Endothelial cell of umbilical vein (primary cell): ENCODE measurements at regions not wholly inside any gene's neighbourhood (a gene's known extent, or its start where the extent isn't known, plus 50 kb on each side); places are given as distances from the start of the nearest gene placed in this dataset.

Source experiments
- EZH2 ChIP-seq: IDR thresholded peaks from 2 replicates; pipeline ENCODE4 v1.6.1; 2012; ENCODE audit warnings: borderline replicate concordance, low read depth, mild to moderate bottlenecking, moderate library complexity, low read length, inconsistent platforms; ENCODE audit not compliant: severe bottlenecking
- POLR2A ChIP-seq: IDR thresholded peaks from 2 replicates; pipeline ENCODE4 v1.6.1; 2012; ENCODE audit warnings: low read depth, mild to moderate bottlenecking, control low read depth, low read length
- POLR2AphosphoS5 ChIP-seq: IDR thresholded peaks from 2 replicates; pipeline ENCODE4 v1.6.1; 2012; ENCODE audit warnings: low read depth, mild to moderate bottlenecking, control low read depth, low read length, moderate library complexity; ENCODE audit not compliant: insufficient read depth
- TF ChIP-seq, protein P1 (sequence below), 2 donors: IDR thresholded peaks; 1 replicate in 1 of 2; 2 replicates in 1 of 2; pipeline ENCODE4 v1.5.1; 2011; ENCODE audit warnings: low read length in 2 of 2, mild to moderate bottlenecking in 2 of 2, moderate library complexity in 2 of 2, control low read depth in 1 of 2, inconsistent platforms in 1 of 2, low read depth in 1 of 2; ENCODE audit not compliant: insufficient read depth in 1 of 2; ENCODE audit errors: extremely low read depth in 1 of 2
- TF ChIP-seq, protein P2 (sequence below): IDR thresholded peaks from 2 replicates; pipeline ENCODE4 v1.6.1; 2011; ENCODE audit not compliant: insufficient read depth, insufficient read length

DNA sequence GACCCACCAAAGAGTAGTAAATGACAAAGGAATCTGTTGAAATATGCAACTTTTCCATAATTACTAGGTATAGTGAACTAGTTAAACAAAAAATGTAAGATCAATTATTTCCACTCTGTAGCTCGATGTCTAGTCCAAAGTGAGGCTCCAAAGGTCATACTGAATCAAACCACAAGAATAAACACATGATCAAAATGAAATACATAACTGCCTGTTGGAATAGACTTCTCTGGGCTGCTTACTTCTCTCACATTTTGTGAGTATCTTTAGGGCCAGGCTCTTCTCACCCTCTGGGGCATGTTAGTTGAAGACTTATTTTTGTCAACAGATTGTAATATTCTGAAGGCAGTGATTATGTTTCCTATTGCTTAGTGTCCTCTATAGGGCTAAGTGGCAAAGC is 103.7 kb upstream of the TMEM170B start:
- TF ChIP-seq EZH2, result no peak
- no peak for TF ChIP-seq POLR2A
- TF ChIP-seq, protein P1, sequence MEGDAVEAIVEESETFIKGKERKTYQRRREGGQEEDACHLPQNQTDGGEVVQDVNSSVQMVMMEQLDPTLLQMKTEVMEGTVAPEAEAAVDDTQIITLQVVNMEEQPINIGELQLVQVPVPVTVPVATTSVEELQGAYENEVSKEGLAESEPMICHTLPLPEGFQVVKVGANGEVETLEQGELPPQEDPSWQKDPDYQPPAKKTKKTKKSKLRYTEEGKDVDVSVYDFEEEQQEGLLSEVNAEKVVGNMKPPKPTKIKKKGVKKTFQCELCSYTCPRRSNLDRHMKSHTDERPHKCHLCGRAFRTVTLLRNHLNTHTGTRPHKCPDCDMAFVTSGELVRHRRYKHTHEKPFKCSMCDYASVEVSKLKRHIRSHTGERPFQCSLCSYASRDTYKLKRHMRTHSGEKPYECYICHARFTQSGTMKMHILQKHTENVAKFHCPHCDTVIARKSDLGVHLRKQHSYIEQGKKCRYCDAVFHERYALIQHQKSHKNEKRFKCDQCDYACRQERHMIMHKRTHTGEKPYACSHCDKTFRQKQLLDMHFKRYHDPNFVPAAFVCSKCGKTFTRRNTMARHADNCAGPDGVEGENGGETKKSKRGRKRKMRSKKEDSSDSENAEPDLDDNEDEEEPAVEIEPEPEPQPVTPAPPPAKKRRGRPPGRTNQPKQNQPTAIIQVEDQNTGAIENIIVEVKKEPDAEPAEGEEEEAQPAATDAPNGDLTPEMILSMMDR (IDR thresholded peaks at IDR 0.05; ENCODE audit: extremely low read depth in 1 of 2, insufficient read depth in 1 of 2, low read depth in 1 of 2, low read length in 2 of 2), result no peak
- TF ChIP-seq, protein P2, sequence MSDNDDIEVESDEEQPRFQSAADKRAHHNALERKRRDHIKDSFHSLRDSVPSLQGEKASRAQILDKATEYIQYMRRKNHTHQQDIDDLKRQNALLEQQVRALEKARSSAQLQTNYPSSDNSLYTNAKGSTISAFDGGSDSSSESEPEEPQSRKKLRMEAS, result no peak
- no peak for TF ChIP-seq POLR2AphosphoS5
